HCT116 (cell line): ENCODE measurements at regions not wholly inside any gene's neighbourhood (a gene's known extent, or its start where the extent isn't known, plus 50 kb on each side); places are given as distances from the start of the nearest gene placed in this dataset.

Experiments used
- ATAC-seq: fragments of 200-7000 bp; cut with Tn5 transposase; 2 replicates; pipeline ENCODE4 v1.9.1; 2020; ENCODE audit warnings: mild to moderate bottlenecking, moderate library complexity
- BruUV-seq: library from RNA; stranded (reverse); fragments of 400-500 nt; replicated peaks from 2 replicates; lab custom pipeline; 2021; lab: Mats Ljungman, UMichigan
- CTCF ChIA-PET: fragments of 300-600 bp; sonication (Branson Sonifier 250); formaldehyde crosslinking; loops from one replicate; lab custom pipeline; 2021; ENCODE audit warnings: antibody characterized with exemption; lab: Charles Lee
- POLR2A ChIA-PET: fragments of 300-600, 350-600 bp; sonication (Branson Sonifier 250); formaldehyde crosslinking; loops from one replicate; lab custom pipeline; 2021; ENCODE audit warnings: antibody characterized with exemption; lab: Charles Lee
- RAD21 ChIA-PET, 2 experiments: fragments of 300-600 bp; sonication (Branson Sonifier 250); formaldehyde crosslinking; loops; one replicate each; lab custom pipeline; 2023; ENCODE audit warnings: low total read pairs in 2 of 2; ENCODE audit not compliant: uncharacterized antibody in 2 of 2, unreplicated experiment in 2 of 2, low non-redundant PET in 1 of 2; lab: Charles Lee
- DNase-seq: peaks from one replicate; pipeline ENCODE4 v3.0.0-alpha.2; 2010; ENCODE audit warnings: low read depth, low spot score
- H2AFZ ChIP-seq: fragments of 200-600 bp; shearing (Covaris generic), sonication (generic); 2 replicates; pipeline ENCODE4 v1.6.1; 2017; ENCODE audit warnings: low read depth, mixed run types, mixed read lengths, antibody characterized with exemption, low read length; ENCODE audit not compliant: poor library complexity, severe bottlenecking
- H3K27ac ChIP-seq: 2 replicates; pipeline ENCODE4 v1.5.1; 2012; ENCODE audit warnings: low read depth, low read length
- H3K27me3 ChIP-seq: fragments of 200-600 bp; sonication (generic); 2 replicates; pipeline ENCODE4 v1.6.1; 2016; ENCODE audit warnings: mixed run types, low read length, mixed read lengths; ENCODE audit not compliant: insufficient read depth
- H3K36me3 ChIP-seq, 2 experiments: fragments of 200-500 bp in 1 of 2; fragments of 200-600 bp in 1 of 2; sonication (Bioruptor generic) in 1 of 2; sonication (generic) in 1 of 2; 2 replicates each; pipeline versions ENCODE4 v1.5.1 to v1.6.1; 2014 to 2016; ENCODE audit warnings: low read length in 2 of 2, inconsistent platforms in 1 of 2, mixed read lengths in 1 of 2, mixed run types in 1 of 2; ENCODE audit not compliant: insufficient read depth in 2 of 2, control insufficient read depth in 1 of 2
- H3K4me1 ChIP-seq, 2 experiments: fragments of 200-600 bp in 1 of 2; sonication (generic) in 1 of 2; 2 replicates each; pipeline versions ENCODE4 v1.5.1 to v1.6.1; 2012 to 2017; ENCODE audit warnings: low read length in 2 of 2, inconsistent platforms in 1 of 2, mild to moderate bottlenecking in 1 of 2, mixed read lengths in 1 of 2, mixed run types in 1 of 2, moderate library complexity in 1 of 2; ENCODE audit not compliant: insufficient read depth in 2 of 2, control insufficient read depth in 1 of 2
- H3K4me2 ChIP-seq: fragments of 200-600 bp; sonication (generic); 2 replicates; pipeline ENCODE4 v1.6.1; 2017; ENCODE audit warnings: mixed run types, low read length, mixed read lengths
- H3K4me3 ChIP-seq, 2 experiments: fragments of 200-600 bp in 1 of 2; sonication (generic) in 1 of 2; replicated peaks in 1 of 2; 2 replicates each; pipeline ENCODE4 v1.5.1; 2011 to 2016; ENCODE audit warnings: low read length in 2 of 2, control low read depth in 1 of 2, low read depth in 1 of 2, mild to moderate bottlenecking in 1 of 2, mixed read lengths in 1 of 2, mixed run types in 1 of 2
- H3K79me2 ChIP-seq: fragments of 200-600 bp; sonication (generic); 2 replicates; pipeline ENCODE4 v1.6.1; 2017; ENCODE audit warnings: mild to moderate bottlenecking, mixed run types, low read length, moderate library complexity, mixed read lengths; ENCODE audit not compliant: insufficient read depth
- H3K9ac ChIP-seq: fragments of 200-600 bp; sonication (generic); 2 replicates; pipeline ENCODE4 v1.6.1; 2016; ENCODE audit warnings: low read length, mixed read lengths
- H3K9me2 ChIP-seq: fragments of 200-600 bp; sonication (generic), shearing (Covaris generic); 2 replicates; pipeline ENCODE4 v1.6.1; 2017; ENCODE audit warnings: mixed run types, mild to moderate bottlenecking, moderate library complexity; ENCODE audit not compliant: insufficient read depth
- H3K9me3 ChIP-seq, 2 experiments: fragments of 200-500 bp in 1 of 2; fragments of 200-600 bp in 1 of 2; sonication (Bioruptor generic) in 1 of 2; sonication (generic) in 1 of 2; 2 replicates each; pipeline ENCODE4 v1.6.1; 2014 to 2017; ENCODE audit warnings: low read length in 2 of 2, mixed read lengths in 2 of 2, inconsistent platforms in 1 of 2, low read depth in 1 of 2, mild to moderate bottlenecking in 1 of 2, mixed run types in 1 of 2, moderate library complexity in 1 of 2; ENCODE audit not compliant: control insufficient read depth in 1 of 2, insufficient read depth in 1 of 2
- H4K20me1 ChIP-seq: fragments of 200-600 bp; sonication (generic), shearing (Covaris generic); 2 replicates; pipeline ENCODE4 v1.6.1; 2017; ENCODE audit warnings: mixed run types, mild to moderate bottlenecking, moderate library complexity; ENCODE audit not compliant: insufficient read depth
- CBX3 ChIP-seq: IDR thresholded peaks from 2 replicates; pipeline ENCODE4 v1.6.1; 2012; ENCODE audit warnings: low read depth
- CEBPB ChIP-seq: IDR thresholded peaks from 2 replicates; pipeline ENCODE4 v1.6.1; 2012; ENCODE audit warnings: low read depth
- ELF1 ChIP-seq: IDR thresholded peaks from 2 replicates; pipeline ENCODE4 v1.6.1; 2012; ENCODE audit warnings: low read depth, borderline replicate concordance
- EZH2 ChIP-seq: fragments of 200-600 bp; sonication (generic); IDR thresholded peaks from 2 replicates; pipeline ENCODE4 v1.6.1; 2017; ENCODE audit warnings: antibody characterized with exemption, mixed run types
- FOSL1 ChIP-seq: IDR thresholded peaks from 2 replicates; pipeline ENCODE4 v1.6.1; 2012; ENCODE audit warnings: low read depth
- POLR2A ChIP-seq: IDR thresholded peaks from 2 replicates; pipeline ENCODE4 v1.7.0; 2011; ENCODE audit warnings: borderline replicate concordance; ENCODE audit not compliant: insufficient read depth, insufficient read length; ENCODE audit errors: extremely low read depth
- RAD21 ChIP-seq: IDR thresholded peaks from 2 replicates; pipeline ENCODE4 v1.6.1; 2012; ENCODE audit warnings: low read depth, mild to moderate bottlenecking
- SIN3A ChIP-seq: IDR thresholded peaks from 2 replicates; pipeline ENCODE4 v1.6.1; 2012; ENCODE audit warnings: low read depth
- SRF ChIP-seq: IDR thresholded peaks from 2 replicates; pipeline ENCODE4 v1.6.1; 2012; ENCODE audit warnings: low read depth
- YY1 ChIP-seq: IDR thresholded peaks from 2 replicates; pipeline ENCODE4 v1.6.1; 2011; ENCODE audit warnings: low read length, low read depth, moderate library complexity, mild to moderate bottlenecking; ENCODE audit not compliant: insufficient replicate concordance; ENCODE audit errors: extremely low read depth
- ZFX ChIP-seq: fragments of 450-650 bp; IDR thresholded peaks from 2 replicates; pipeline ENCODE4 v1.6.1; 2017
- ZNF274 ChIP-seq: fragments of 200-500 bp; sonication (Bioruptor generic); IDR thresholded peaks from 2 replicates; pipeline ENCODE4 v1.6.1; 2014; ENCODE audit warnings: mild to moderate bottlenecking, low read depth, low read length, inconsistent platforms
- intact Hi-C: fragments of 100-400 bp; cut with micrococcal nuclease; formaldehyde crosslinking; loops from 2 replicates; pipeline ENCODE4 v1.10.0; 2022
- TF ChIP-seq, protein P1 (sequence below): IDR thresholded peaks from 2 replicates; pipeline ENCODE4 v1.6.1; 2011; ENCODE audit warnings: mild to moderate bottlenecking, low read length, moderate library complexity; ENCODE audit not compliant: insufficient replicate concordance; ENCODE audit errors: extremely low read depth
- TF ChIP-seq, protein P2 (sequence below): IDR thresholded peaks from 2 replicates; pipeline ENCODE4 v1.6.1; 2012; ENCODE audit warnings: low read depth
- TF ChIP-seq, protein P3 (sequence below): IDR thresholded peaks from 2 replicates; pipeline ENCODE4 v1.6.1; 2012
- TF ChIP-seq, protein P4 (sequence below): IDR thresholded peaks from 2 replicates; pipeline ENCODE4 v1.6.1; 2012

DNA sequence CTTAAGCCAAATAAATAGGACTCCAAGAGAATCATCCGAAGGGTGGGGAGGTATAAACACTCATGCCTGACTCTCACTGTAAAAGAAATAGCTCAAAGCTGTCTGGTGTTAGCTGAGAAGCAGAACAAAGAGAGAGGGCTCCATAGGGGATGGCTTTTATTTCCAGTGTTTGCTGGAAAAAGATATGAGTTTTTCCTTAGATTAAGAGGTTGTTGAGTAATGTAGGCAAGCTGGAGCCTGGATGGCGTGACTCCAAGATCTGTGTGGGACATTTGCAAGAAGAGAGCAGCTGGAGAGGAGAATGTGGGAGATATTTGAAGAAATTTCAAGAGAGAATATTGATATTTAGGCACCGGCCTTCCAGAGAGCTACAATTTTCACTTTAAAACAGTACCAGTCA is 793.7 kb upstream of the RGMB start:
- Histone ChIP-seq H3K4me2 (no peak overlapping the region), H3K36me3 (no peaks in the 10 kb centered on the region), H3K4me3 (no peak overlapping the region), H3K9me3 (no peaks in the 10 kb centered on the region), H3K9ac (no peak overlapping the region), H3K27me3 (no peaks in the 10 kb centered on the region), H3K27ac (no peak overlapping the region), H3K4me1 (no peaks in the 10 kb centered on the region), H4K20me1 (no peaks in the 10 kb centered on the region), H3K79me2 (no peaks in the 10 kb centered on the region), H2AFZ (no peak overlapping the region), H3K9me2 (no peaks in the 10 kb centered on the region)
- no TSS peak for BruUV-seq
- no peak for TF ChIP-seq CEBPB
- no peak for TF ChIP-seq SIN3A
- no peak for TF ChIP-seq ZFX
- TF ChIP-seq, protein P1, sequence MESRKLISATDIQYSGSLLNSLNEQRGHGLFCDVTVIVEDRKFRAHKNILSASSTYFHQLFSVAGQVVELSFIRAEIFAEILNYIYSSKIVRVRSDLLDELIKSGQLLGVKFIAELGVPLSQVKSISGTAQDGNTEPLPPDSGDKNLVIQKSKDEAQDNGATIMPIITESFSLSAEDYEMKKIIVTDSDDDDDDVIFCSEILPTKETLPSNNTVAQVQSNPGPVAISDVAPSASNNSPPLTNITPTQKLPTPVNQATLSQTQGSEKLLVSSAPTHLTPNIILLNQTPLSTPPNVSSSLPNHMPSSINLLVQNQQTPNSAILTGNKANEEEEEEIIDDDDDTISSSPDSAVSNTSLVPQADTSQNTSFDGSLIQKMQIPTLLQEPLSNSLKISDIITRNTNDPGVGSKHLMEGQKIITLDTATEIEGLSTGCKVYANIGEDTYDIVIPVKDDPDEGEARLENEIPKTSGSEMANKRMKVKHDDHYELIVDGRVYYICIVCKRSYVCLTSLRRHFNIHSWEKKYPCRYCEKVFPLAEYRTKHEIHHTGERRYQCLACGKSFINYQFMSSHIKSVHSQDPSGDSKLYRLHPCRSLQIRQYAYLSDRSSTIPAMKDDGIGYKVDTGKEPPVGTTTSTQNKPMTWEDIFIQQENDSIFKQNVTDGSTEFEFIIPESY, result no peak
- TF ChIP-seq, protein P2, sequence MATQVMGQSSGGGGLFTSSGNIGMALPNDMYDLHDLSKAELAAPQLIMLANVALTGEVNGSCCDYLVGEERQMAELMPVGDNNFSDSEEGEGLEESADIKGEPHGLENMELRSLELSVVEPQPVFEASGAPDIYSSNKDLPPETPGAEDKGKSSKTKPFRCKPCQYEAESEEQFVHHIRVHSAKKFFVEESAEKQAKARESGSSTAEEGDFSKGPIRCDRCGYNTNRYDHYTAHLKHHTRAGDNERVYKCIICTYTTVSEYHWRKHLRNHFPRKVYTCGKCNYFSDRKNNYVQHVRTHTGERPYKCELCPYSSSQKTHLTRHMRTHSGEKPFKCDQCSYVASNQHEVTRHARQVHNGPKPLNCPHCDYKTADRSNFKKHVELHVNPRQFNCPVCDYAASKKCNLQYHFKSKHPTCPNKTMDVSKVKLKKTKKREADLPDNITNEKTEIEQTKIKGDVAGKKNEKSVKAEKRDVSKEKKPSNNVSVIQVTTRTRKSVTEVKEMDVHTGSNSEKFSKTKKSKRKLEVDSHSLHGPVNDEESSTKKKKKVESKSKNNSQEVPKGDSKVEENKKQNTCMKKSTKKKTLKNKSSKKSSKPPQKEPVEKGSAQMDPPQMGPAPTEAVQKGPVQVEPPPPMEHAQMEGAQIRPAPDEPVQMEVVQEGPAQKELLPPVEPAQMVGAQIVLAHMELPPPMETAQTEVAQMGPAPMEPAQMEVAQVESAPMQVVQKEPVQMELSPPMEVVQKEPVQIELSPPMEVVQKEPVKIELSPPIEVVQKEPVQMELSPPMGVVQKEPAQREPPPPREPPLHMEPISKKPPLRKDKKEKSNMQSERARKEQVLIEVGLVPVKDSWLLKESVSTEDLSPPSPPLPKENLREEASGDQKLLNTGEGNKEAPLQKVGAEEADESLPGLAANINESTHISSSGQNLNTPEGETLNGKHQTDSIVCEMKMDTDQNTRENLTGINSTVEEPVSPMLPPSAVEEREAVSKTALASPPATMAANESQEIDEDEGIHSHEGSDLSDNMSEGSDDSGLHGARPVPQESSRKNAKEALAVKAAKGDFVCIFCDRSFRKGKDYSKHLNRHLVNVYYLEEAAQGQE, result no peak
- TF ChIP-seq POLR2A, result no peak
- TF ChIP-seq, protein P3, sequence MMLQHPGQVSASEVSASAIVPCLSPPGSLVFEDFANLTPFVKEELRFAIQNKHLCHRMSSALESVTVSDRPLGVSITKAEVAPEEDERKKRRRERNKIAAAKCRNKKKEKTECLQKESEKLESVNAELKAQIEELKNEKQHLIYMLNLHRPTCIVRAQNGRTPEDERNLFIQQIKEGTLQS, result no peak
- TF ChIP-seq FOSL1, result no peak
- no peak for TF ChIP-seq ZNF274
- TF ChIP-seq ELF1, result no peak
- no peak for TF ChIP-seq RAD21
- TF ChIP-seq, protein P4, sequence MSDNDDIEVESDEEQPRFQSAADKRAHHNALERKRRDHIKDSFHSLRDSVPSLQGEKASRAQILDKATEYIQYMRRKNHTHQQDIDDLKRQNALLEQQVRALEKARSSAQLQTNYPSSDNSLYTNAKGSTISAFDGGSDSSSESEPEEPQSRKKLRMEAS, result no peak
- TF ChIP-seq EZH2, result no peak
- TF ChIP-seq CBX3, result no peak
- no peak for TF ChIP-seq YY1
- TF ChIP-seq SRF, result no peak
- ChIA-PET RAD21 (no interaction called here), POLR2A (no interaction called here), CTCF (no interaction called here)
- intact Hi-C loops, result no loop called here
- DNase-seq, result no peak
- no peak for ATAC-seq
